ENCODE measurements at regions not wholly inside any gene's neighbourhood (a gene's known extent, or its start where the extent isn't known, plus 50 kb on each side); places are given as distances from the start of the nearest gene placed in this dataset.

DNA sequence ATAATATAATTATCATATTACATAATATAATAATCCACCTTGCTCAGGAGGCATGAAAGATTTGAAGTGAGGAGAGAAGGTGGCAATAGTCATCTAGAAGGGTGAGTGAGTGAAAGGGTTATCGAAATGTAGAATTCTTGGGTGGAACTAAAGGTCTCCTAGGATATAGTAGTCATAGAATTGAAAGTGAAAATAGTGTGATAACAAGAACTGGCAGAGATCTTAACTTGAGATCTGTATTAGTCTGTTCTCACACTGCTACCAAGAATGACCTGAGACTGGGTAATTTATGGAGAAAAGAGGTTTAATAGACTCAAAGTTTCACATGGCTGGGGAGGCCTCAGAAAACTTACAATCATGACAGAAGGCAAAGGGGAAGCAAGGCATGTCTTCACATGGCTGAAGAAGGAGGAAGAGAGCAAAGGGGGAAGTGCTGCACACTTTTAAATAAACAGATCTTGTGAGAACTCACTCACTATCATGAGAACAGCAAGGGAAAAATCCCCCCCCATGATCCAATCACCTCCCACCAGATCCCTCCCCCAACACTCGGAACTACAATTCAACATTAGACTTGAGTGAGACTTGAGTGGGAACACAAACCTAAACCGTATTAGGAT, 351.5 kb downstream of the NR4A2 start:
- no peak for TF ChIP-seq EZH2 (IDR thresholded peaks at IDR 0.05; ENCODE audit: insufficient read depth, low read length)
- TF ChIP-seq, protein P1, sequence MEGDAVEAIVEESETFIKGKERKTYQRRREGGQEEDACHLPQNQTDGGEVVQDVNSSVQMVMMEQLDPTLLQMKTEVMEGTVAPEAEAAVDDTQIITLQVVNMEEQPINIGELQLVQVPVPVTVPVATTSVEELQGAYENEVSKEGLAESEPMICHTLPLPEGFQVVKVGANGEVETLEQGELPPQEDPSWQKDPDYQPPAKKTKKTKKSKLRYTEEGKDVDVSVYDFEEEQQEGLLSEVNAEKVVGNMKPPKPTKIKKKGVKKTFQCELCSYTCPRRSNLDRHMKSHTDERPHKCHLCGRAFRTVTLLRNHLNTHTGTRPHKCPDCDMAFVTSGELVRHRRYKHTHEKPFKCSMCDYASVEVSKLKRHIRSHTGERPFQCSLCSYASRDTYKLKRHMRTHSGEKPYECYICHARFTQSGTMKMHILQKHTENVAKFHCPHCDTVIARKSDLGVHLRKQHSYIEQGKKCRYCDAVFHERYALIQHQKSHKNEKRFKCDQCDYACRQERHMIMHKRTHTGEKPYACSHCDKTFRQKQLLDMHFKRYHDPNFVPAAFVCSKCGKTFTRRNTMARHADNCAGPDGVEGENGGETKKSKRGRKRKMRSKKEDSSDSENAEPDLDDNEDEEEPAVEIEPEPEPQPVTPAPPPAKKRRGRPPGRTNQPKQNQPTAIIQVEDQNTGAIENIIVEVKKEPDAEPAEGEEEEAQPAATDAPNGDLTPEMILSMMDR (IDR thresholded peaks at IDR 0.05; ENCODE audit: insufficient read depth, low read depth, low read length): no peak

Data from astrocyte (in vitro differentiated cells and primary cell).